ENCODE measurements at regions not wholly inside any gene's neighbourhood (a gene's known extent, or its start where the extent isn't known, plus 50 kb on each side); places are given as distances from the start of the nearest gene placed in this dataset.

GRCh38 chr15:66850996-66851310, 148.9 kb downstream of the SMAD6 start:
- Mint-ChIP-seq H3K4me1 (peaks cover 8% of the 10 kb centered on the region), H3K4me3 (no peak overlapping the region), H3K27ac (no peak overlapping the region), H3K36me3 (ENCODE audit: low read depth) (no peaks in the 10 kb centered on the region), H3K27me3 (peaks cover 6% of the 10 kb centered on the region), H3K9me3 (no peaks in the 10 kb centered on the region)
- CTCF ChIA-PET = interaction anchor here (0.7 to 4.0 kb wide), 29 partner anchors 8 to 526 kb away, joined by 3 to 48 read pairs (median 5); no protein-coding TSS in a partner anchor
- POLR2A ChIA-PET = interaction anchor here (0.8 to 1.2 kb wide), 2 partner anchors 196 to 245 kb away, joined by 3 read pairs; no protein-coding TSS in a partner anchor
- DNase-seq = no peak

- Mint-ChIP-seq H3K9me3 (no peaks in the 10 kb centered on the region), H3K27me3 (peaks cover 4% of the 10 kb centered on the region), H3K36me3 (ENCODE audit: low read depth) (no peaks in the 10 kb centered on the region), H3K4me3 (no peak overlapping the region), H3K27ac (no peak overlapping the region), H3K4me1 (peaks cover 8% of the 10 kb centered on the region)
- CTCF ChIA-PET = interaction anchor here (0.6 to 4.0 kb wide), 37 partner anchors 9 to 527 kb away, joined by 3 to 48 read pairs (median 5); no protein-coding TSS in a partner anchor
- POLR2A ChIA-PET = interaction anchor here (0.8 to 1.2 kb wide), 3 partner anchors 12 to 251 kb away, joined by 3 to 4 read pairs (median 3); no protein-coding TSS in a partner anchor
- peak; percentile 80 for DNase-seq
Measured at GRCh38 chr15:66851311-66852063, 149.5 kb downstream of the SMAD6 start.

- Mint-ChIP-seq H3K4me1 (peaks cover 8% of the 10 kb centered on the region), H3K36me3 (ENCODE audit: low read depth) (no peaks in the 10 kb centered on the region), H3K27ac (no peak overlapping the region), H3K27me3 (peaks cover 4% of the 10 kb centered on the region), H3K4me3 (no peak overlapping the region), H3K9me3 (no peaks in the 10 kb centered on the region)
- ChIA-PET POLR2A (interaction anchor here (0.8 to 1.1 kb wide), 2 partner anchors 11 to 252 kb away, joined by 3 to 4 read pairs; no protein-coding TSS in a partner anchor), CTCF (interaction anchor here (0.6 to 4.0 kb wide), 33 partner anchors 10 to 1391 kb away, joined by 3 to 48 read pairs (median 5); no protein-coding TSS in a partner anchor)
- DNase-seq = no peak
Measured at GRCh38 chr15:66852064-66852905, 150.2 kb downstream of the SMAD6 start.

GRCh38 chr15:66854012-66854965, 152.3 kb downstream of the SMAD6 start:
- POLR2A ChIA-PET = no interaction called here
- H3K9me3 Mint-ChIP-seq = no peaks in the 10 kb centered on the region
- H3K4me3 Mint-ChIP-seq = no peak overlapping the region
- DNase-seq = no peak
- H3K4me1 Mint-ChIP-seq = peaks cover 8% of the 10 kb centered on the region
- H3K27ac Mint-ChIP-seq = no peak overlapping the region
- H3K27me3 Mint-ChIP-seq = peaks cover 10% of the 10 kb centered on the region
- CTCF ChIA-PET = interaction anchor here (0.6 to 4.0 kb wide), 3 partner anchors 82 to 1843 kb away, joined by 3 to 48 read pairs (median 4); no protein-coding TSS in a partner anchor
- H3K36me3 Mint-ChIP-seq (ENCODE audit: low read depth) = no peaks in the 10 kb centered on the region

- Mint-ChIP-seq H3K27ac (no peak overlapping the region), H3K4me1 (peaks cover 8% of the 10 kb centered on the region), H3K36me3 (ENCODE audit: low read depth) (no peaks in the 10 kb centered on the region), H3K27me3 (peaks cover 13% of the 10 kb centered on the region), H3K4me3 (no peak overlapping the region), H3K9me3 (no peaks in the 10 kb centered on the region)
- POLR2A ChIA-PET = no interaction called here
- no peak for DNase-seq
- CTCF ChIA-PET = no interaction called here
Measured at GRCh38 chr15:66855041-66855440, 153.0 kb downstream of the SMAD6 start.

- CTCF ChIA-PET = interaction anchor here (0.7 kb wide), 1 partner anchor 1602 kb away, joined by 3 read pairs; no protein-coding TSS in a partner anchor
- no peaks in the 10 kb centered on the region for H3K36me3 Mint-ChIP-seq (ENCODE audit: low read depth)
Measured at GRCh38 chr15:66857694-66858093, 155.7 kb downstream of the SMAD6 start.

GRCh38 chr15:66858423-66859207, 156.6 kb downstream of the SMAD6 start:
- H3K9me3 Mint-ChIP-seq = no peaks in the 10 kb centered on the region
- ChIA-PET POLR2A (no interaction called here), CTCF (interaction anchor here (0.7 kb wide), 1 partner anchor 1601 kb away, joined by 3 read pairs; no protein-coding TSS in a partner anchor)
- no peak overlapping the region for H3K27ac Mint-ChIP-seq
- peaks cover 15% of the 10 kb centered on the region for H3K27me3 Mint-ChIP-seq
- no peak for DNase-seq
- H3K4me3 Mint-ChIP-seq = no peak overlapping the region
- no peaks in the 10 kb centered on the region for H3K36me3 Mint-ChIP-seq (ENCODE audit: low read depth)
- peaks cover 12% of the 10 kb centered on the region for H3K4me1 Mint-ChIP-seq

More at GRCh38 chr15:66857694-66858093, 155.7 kb downstream of the SMAD6 start:
- POLR2A ChIA-PET = no interaction called here
- Mint-ChIP-seq H3K4me1 (peaks cover 3% of the 10 kb centered on the region), H3K4me3 (no peak overlapping the region), H3K9me3 (no peaks in the 10 kb centered on the region), H3K27ac (no peak overlapping the region), H3K27me3 (peaks cover 14% of the 10 kb centered on the region)
- DNase-seq = no peak

- Mint-ChIP-seq H3K4me3 (no peak overlapping the region), H3K9me3 (no peaks in the 10 kb centered on the region), H3K4me1 (peaks cover 12% of the 10 kb centered on the region), H3K27ac (no peak overlapping the region), H3K27me3 (peaks cover 15% of the 10 kb centered on the region), H3K36me3 (ENCODE audit: low read depth) (no peaks in the 10 kb centered on the region)
- DNase-seq = no peak
- ChIA-PET CTCF (interaction anchor here (0.5 to 6.4 kb wide), 2 partner anchors 8 to 42 kb away, joined by 3 to 41 read pairs; no protein-coding TSS in a partner anchor), POLR2A (no interaction called here)
Measured at GRCh38 chr15:66859688-66860253, 157.7 kb downstream of the SMAD6 start.

- peaks cover 12% of the 10 kb centered on the region for H3K4me1 Mint-ChIP-seq
- ChIA-PET POLR2A (no interaction called here), CTCF (interaction anchor here (1.0 to 6.4 kb wide), 2 partner anchors 9 to 257 kb away, joined by 3 to 41 read pairs; no protein-coding TSS in a partner anchor)
- no peaks in the 10 kb centered on the region for H3K36me3 Mint-ChIP-seq (ENCODE audit: low read depth)
- H3K27me3 Mint-ChIP-seq = peaks cover 15% of the 10 kb centered on the region
- H3K9me3 Mint-ChIP-seq = no peaks in the 10 kb centered on the region
- no peak overlapping the region for H3K4me3 Mint-ChIP-seq
- DNase-seq = no peak
- no peak overlapping the region for H3K27ac Mint-ChIP-seq
Measured at GRCh38 chr15:66860844-66861243, 158.8 kb downstream of the SMAD6 start.

- peaks cover 17% of the 10 kb centered on the region for H3K27me3 Mint-ChIP-seq
- no peaks in the 10 kb centered on the region for H3K36me3 Mint-ChIP-seq (ENCODE audit: low read depth)
- H3K27ac Mint-ChIP-seq = no peak overlapping the region
- CTCF ChIA-PET = interaction anchor here (1.0 to 6.4 kb wide), 2 partner anchors 9 to 10 kb away, joined by 4 to 41 read pairs; no protein-coding TSS in a partner anchor
- POLR2A ChIA-PET = interaction anchor here (0.9 kb wide), 1 partner anchor 11 kb away, joined by 4 read pairs; no protein-coding TSS in a partner anchor
- no peak for DNase-seq
- H3K4me1 Mint-ChIP-seq = peaks cover 12% of the 10 kb centered on the region
- no peak overlapping the region for H3K4me3 Mint-ChIP-seq
- no peaks in the 10 kb centered on the region for H3K9me3 Mint-ChIP-seq
Measured at GRCh38 chr15:66862111-66862939, 160.3 kb downstream of the SMAD6 start.

Measured in activated CD4-positive, alpha-beta memory T cell treated with anti-CD3 and anti-CD28 coated beads, Interleukin-2, amount 10 ng/mL, durations not matched to agents 7 days and 5 days (primary cell).